ENCODE measurements at regions not wholly inside any gene's neighbourhood (a gene's known extent, or its start where the extent isn't known, plus 50 kb on each side); places are given as distances from the start of the nearest gene placed in this dataset.
"Not testable (repeated sequence)": the region's sequence is repeated elsewhere in the genome, so short reads cannot be mapped to it uniquely, and the experiment has no call there.

- DNase-seq (ENCODE audit: low spot score), result not testable (repeated sequence)
These were observed 255.9 kb downstream of the TINAG start for GRCh38 chr6:54564188-54564587.

DNA sequence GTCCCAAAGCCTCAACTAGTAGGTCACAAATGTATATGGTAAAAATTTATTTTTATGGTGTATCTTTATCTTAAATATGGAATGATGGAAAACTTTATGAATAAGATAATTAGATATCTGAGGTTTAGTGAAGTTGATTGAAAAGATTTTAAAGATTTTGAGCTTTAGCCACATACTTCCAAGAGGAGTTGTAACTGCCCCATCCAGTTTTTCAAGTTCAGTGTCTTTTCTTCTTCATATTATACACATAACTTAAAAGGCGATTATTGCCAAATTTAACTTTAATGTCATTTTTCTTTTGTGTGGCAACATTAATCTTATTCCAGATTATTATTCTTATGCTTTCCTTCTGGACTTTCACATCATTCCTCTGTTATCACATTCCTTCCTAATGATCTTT, 266.4 kb downstream of the TINAG start:
- DNase-seq (ENCODE audit: low spot score), result no peak

DNA sequence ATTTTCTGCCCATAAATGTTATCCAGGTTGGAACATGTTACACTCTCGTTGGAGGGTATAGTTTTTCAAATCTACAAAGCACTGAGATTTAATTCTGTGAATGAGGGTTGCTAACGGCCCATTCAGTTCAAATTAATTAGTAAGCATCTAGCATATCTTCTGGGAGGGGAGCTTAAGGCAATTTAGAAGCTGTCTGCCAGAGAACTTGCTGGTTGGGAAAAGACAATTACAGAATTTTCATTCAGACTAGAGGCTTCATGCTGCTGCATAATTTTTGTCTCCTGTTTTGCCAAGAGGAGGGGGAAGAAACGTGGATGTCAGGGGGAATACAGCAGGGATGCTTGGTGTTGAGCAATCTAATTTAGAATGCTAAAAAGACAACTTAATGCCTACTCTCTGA, 268.3 kb upstream of the FAM83B start:
- DNase-seq (ENCODE audit: low spot score), result no peak

DNA sequence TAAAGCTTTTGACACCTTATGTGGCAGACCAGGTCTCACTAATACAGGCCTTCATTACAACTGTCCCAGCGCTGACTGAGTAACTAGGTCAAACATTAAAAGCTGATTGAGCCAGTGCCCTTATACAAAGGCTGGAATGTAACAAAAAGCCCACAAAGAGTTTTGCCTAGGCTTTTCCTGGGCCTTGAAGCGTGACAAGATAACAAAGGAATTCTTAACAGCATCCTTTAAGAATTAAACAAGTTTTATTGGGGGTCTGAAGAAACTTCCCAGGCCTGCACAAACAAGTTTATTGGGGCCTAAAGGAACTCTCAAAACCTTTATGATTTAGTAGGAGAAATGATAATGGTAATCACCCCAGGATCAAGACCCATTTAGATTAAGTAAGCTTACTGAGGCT, 267.6 kb upstream of the FAM83B start:
- DNase-seq (ENCODE audit: low spot score), result no peak

DNA sequence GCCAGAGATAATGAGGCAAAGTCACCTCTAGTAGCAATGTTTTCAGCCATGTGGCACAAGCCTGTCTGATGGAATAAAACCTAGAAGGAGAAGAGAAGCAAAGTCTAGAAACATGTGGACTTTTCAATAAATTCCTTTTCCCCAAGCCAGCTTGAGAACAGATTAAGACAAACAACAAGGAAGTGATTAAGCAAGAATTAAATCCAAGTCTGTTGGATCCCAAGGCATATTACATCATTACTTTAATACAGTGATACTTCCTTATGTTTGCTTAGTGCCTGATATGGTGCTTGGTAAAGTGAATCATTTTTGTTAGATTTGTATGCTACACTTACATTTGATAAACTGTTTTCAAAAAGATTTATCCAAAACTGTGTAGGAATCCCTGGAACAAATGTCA, 260.3 kb upstream of the FAM83B start:
- DNase-seq (ENCODE audit: low spot score), result no peak

- DNase-seq (ENCODE audit: low spot score), result no peak
These were observed 259.3 kb upstream of the FAM83B start for GRCh38 chr6:54587277-54587676.

- no peak for DNase-seq (ENCODE audit: low spot score)
These were observed 258.4 kb upstream of the FAM83B start for GRCh38 chr6:54588176-54588575.

GRCh38 chr6:54595844-54596243, 250.7 kb upstream of the FAM83B start:
- DNase-seq (ENCODE audit: low spot score), result no peak

- DNase-seq (ENCODE audit: low spot score), result no peak
These were observed 247.7 kb upstream of the FAM83B start for GRCh38 chr6:54598787-54599313.

DNA sequence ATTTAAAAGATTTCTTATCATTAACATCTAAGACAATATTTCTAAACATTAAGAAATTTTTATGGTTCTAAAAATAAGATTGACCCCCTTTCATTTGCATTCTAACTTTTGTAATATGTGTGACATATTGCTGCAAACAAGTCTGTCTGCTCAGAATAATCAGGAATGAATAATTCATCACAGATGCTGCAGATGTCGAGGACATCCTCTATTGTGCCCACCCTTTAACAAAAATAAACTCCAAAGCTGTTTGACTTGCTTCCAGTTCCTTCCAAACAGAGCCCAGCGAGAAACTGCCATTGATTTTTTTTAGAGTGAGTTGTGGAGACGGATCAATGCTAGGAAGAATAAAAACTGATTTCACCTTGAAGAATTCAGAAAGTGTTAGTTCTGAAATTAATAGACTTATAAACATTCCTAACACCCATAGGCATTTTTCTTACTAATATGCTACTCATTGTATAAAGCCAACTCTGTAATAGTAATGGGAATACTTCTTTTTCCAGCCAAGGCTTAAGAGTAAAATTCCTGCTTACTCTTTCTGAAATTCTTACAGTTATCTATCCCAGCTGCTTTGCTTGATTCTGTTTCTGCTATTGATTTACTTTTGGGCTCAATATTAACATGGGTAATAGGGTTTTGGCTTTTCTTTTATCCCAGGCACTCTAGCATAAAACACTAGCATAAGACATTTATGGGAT, 244.8 kb upstream of the FAM83B start:
- DNase-seq (ENCODE audit: low spot score), result no peak

- DNase-seq (ENCODE audit: low spot score), result no peak
These were observed 244.0 kb upstream of the FAM83B start for GRCh38 chr6:54602591-54602990.

DNA sequence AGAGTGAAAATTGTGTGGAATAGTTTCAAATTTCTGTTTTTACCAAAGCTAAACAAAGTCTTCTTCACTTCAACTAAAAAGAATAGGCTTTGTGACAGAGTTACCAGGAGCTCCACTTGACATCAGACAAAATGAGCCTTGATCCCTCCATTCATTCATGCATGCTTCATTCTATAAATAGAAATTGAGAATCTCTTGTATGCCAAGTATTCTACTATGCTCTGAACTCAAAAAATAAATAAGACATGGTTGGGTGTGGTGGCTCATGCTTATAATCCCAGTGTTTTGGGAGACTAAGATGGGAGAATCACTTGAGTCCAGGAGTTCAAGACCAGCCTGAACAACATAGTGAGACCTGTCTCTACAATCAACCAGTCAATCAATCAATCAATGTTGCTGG, 236.6 kb upstream of the FAM83B start:
- no peak for DNase-seq (ENCODE audit: low spot score)

- DNase-seq (ENCODE audit: low spot score), result no peak
These were observed 233.0 kb upstream of the FAM83B start for GRCh38 chr6:54613596-54613995.

DNA sequence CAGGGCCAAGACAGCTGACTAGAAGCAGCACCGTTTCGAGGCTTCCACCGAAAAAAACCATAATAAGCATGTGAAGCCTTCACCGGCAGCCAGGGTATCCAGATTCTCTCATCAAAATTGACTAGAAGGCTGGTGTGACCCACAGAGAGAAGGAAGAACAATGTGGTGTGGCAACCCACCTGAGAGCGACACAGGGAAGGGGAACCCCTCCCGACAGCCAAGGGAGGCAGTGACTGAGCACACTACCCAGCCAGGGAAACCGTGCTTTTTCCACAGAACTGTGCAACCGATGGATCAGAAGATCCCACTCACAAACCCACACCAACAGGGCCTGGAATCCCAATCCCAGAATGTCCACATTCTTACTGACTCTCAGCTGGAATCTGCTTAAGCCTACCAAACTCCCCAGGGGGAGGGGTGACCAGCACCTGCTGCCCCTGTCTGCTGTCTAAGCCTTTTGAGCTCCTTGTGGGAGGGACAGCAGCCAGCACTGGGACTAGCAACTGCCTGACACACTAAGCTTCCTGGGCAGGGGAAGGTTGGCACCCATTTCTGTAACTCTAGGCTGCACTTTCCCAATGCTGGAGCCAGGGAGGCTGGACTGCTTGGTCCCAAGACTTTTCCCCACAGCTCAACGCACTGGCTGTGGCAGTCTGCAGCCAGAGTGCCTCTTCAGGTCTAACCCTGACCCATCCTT, 231.9 kb upstream of the FAM83B start:
- DNase-seq (ENCODE audit: low spot score), result no peak

GRCh38 chr6:54617730-54618129, 228.8 kb upstream of the FAM83B start:
- DNase-seq (ENCODE audit: low spot score), result no peak

DNA sequence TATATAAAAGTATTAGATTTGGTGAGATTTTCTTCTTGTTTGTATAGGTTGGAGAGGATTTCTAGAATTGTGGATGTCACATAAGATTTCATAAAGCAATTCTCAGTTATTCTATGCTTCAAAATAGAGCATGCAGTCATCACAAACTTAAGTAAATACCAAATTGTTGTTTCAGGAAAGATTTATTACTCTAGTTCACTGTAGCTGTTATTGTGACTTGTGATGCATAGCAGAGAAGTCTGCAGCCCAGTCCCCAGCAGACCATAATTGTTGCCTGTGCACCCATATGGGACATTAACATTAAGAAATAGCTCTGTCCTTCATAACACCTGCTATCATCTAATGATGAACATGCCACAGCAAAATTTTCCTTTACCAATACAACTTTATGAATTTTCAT, 228.0 kb upstream of the FAM83B start:
- DNase-seq (ENCODE audit: low spot score), result no peak

- DNase-seq (ENCODE audit: low spot score), result no peak
These were observed 227.5 kb upstream of the FAM83B start for GRCh38 chr6:54619102-54619501.

GRCh38 chr6:54621285-54621684, 225.3 kb upstream of the FAM83B start:
- DNase-seq (ENCODE audit: low spot score), result no peak

- no peak for DNase-seq (ENCODE audit: low spot score)
These were observed 222.4 kb upstream of the FAM83B start for GRCh38 chr6:54624216-54624615.

GRCh38 chr6:54624779-54625178, 221.8 kb upstream of the FAM83B start:
- no peak for DNase-seq (ENCODE audit: low spot score)

DNA sequence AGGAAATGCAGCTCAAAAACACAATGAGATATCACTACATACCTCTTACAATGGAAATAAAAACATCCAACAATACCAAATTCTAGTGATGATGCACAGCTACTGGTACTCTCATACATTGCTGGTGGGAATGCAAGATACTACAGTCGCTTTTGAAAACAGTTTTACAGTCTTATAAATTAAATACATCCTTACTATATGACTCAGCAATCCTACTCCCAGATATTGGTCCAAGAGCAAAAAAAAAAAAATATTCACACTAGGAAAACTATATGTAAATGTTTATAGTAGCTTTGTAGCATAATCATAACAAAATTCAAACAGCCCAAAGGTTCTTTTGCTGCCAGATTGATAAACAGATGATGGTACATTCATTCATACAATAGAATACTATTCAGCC, 217.4 kb upstream of the FAM83B start:
- no peak for DNase-seq (ENCODE audit: low spot score)

DNA sequence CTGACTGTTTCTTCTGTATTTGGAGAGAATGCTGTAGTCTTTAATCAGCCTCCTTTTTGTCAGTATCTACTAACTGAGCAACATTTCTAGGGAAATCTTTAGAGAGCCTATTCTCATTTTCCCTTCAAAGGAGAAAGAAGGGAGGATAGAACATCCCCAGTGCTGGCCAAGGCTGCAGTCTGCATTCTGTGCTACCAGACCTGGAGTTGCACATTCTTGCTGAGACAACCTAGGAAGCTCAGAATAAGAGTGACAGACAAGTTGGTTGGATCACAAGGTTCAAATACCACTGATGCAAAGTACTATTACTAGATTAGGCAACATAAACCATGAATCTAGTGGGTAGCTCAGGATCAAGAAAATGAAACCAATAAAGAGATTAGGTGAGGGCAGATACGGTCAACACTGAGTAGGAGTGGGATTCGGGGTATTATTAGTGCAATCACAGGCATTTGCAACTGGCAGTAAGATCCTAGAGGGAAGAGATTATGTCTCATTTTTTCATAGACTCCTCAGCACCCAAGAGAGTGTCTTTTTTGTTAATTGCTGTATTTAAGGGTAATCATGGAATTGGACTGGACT, 213.5 kb upstream of the FAM83B start:
- no peak for DNase-seq (ENCODE audit: low spot score)

DNA sequence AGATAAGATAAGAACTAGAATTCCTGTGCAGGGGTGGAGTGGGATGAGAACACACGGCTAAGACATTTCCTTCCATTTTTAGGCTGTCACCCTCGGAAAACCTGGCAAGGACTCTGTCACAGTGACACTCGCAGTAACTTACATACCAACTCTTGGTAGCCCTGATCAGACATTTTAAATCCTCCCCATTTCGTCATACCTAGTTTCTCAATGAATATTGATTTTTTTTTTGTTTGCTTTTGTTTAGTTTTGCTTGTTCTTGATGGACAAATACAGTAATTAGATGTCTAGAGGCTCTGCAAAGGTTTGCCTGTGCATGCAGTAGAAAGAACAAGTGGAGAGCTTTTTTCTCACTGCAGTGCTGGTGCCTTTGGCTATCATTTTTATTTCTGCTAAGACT, 213.0 kb upstream of the FAM83B start:
- DNase-seq (ENCODE audit: low spot score), result no peak

All from globus pallidus (tissue), 1 donor.